ENCODE measurements at regions not wholly inside any gene's neighbourhood (a gene's known extent, or its start where the extent isn't known, plus 50 kb on each side); places are given as distances from the start of the nearest gene placed in this dataset.

- H3K27me3 ChIP-seq, result no peaks in the 10 kb centered on the region
- H3K4me1 ChIP-seq, result no peaks in the 10 kb centered on the region
- ATAC-seq, result no peak
- no peak overlapping the region for H3K27ac ChIP-seq
- no peak for TF ChIP-seq CTCF (IDR thresholded peaks at IDR 0.05)
- H3K9me3 ChIP-seq, result no peaks in the 10 kb centered on the region
- intact Hi-C loops (cut with DNase I), result no loop called here
- H3K36me3 ChIP-seq, result no peaks in the 10 kb centered on the region
- H3K4me3 ChIP-seq, result no peak overlapping the region
- no peak for DNase-seq
Observed at GRCh38 chr4:10353110-10353509, 104.1 kb downstream of the ZNF518B start.

- Histone ChIP-seq H3K9me3 (no peaks in the 10 kb centered on the region), H3K36me3 (no peaks in the 10 kb centered on the region), H3K4me1 (no peaks in the 10 kb centered on the region), H3K27me3 (peaks cover 0 to 6% (median 0%) of the 10 kb centered on the region in 7 donors), H3K27ac (no peak overlapping the region), H3K4me3 (no peak overlapping the region)
- intact Hi-C loops (cut with DNase I), result no loop called here
- no peak for DNase-seq
- ATAC-seq, result no peak
- no peak for TF ChIP-seq CTCF (IDR thresholded peaks at IDR 0.05)
Observed at GRCh38 chr4:10348241-10348640, 109.0 kb downstream of the ZNF518B start.

- ATAC-seq, result no peak
- DNase-seq, result no peak
- no peaks in the 10 kb centered on the region for H3K36me3 ChIP-seq
- H3K9me3 ChIP-seq, result no peaks in the 10 kb centered on the region
- H3K27me3 ChIP-seq, result peaks cover 0 to 6% (median 0%) of the 10 kb centered on the region in 7 donors
- TF ChIP-seq CTCF (IDR thresholded peaks at IDR 0.05), result no peak
- intact Hi-C loops (cut with DNase I), result no loop called here
- 45 to 56% methylated on average over 1 of the region's 1 CpG for WGBS, 2 donors
- no peak overlapping the region for H3K27ac ChIP-seq
- no peaks in the 10 kb centered on the region for H3K4me1 ChIP-seq
- no peak overlapping the region for H3K4me3 ChIP-seq
Observed at GRCh38 chr4:10347815-10348214, 109.4 kb downstream of the ZNF518B start.

GRCh38 chr4:10347281-10347795 is 109.9 kb downstream of the ZNF518B start:
- no peak for TF ChIP-seq CTCF (IDR thresholded peaks at IDR 0.05)
- ATAC-seq, result no peak
- 72 to 82% methylated on average over 5 of the region's 5 CpGs for WGBS, 2 donors

More at GRCh38 chr4:10347281-10347795, 109.9 kb downstream of the ZNF518B start:
- no peak overlapping the region for H3K4me3 ChIP-seq
- no peak for DNase-seq
- intact Hi-C loops (cut with DNase I), result no loop called here
- H3K27ac ChIP-seq, result no peak overlapping the region
- H3K27me3 ChIP-seq, result peaks cover 0 to 6% (median 0%) of the 10 kb centered on the region in 7 donors
- H3K9me3 ChIP-seq, result no peaks in the 10 kb centered on the region
- no peaks in the 10 kb centered on the region for H3K36me3 ChIP-seq
- no peaks in the 10 kb centered on the region for H3K4me1 ChIP-seq
